SK-N-MC (cell line): ENCODE measurements at regions not wholly inside any gene's neighbourhood (a gene's known extent, or its start where the extent isn't known, plus 50 kb on each side); places are given as distances from the start of the nearest gene placed in this dataset.

Source experiments
- DNase-seq: peaks from one replicate; pipeline ENCODE4 v3.0.0-alpha.2; 2011; ENCODE audit warnings: low read depth, low spot score
- H3K27ac ChIP-seq: fragments of 200-600 bp; sonication (generic); 2 replicates; pipeline ENCODE4 v1.5.1; 2016; ENCODE audit warnings: mixed run types
- H3K36me3 ChIP-seq: fragments of 200-600 bp; sonication (generic); 2 replicates; pipeline ENCODE4 v1.6.1; 2017; ENCODE audit warnings: antibody characterized with exemption, low read length, mixed read lengths; ENCODE audit not compliant: insufficient read depth
- H3K4me3 ChIP-seq: fragments of 200-600 bp; sonication (generic); 2 replicates; pipeline ENCODE4 v1.5.1; 2016
- H3K9ac ChIP-seq: fragments of 200-600 bp; sonication (generic); 2 replicates; pipeline ENCODE4 v1.8.0; 2017; ENCODE audit warnings: mixed run types, mixed read lengths; ENCODE audit not compliant: insufficient read length
- H3K9me3 ChIP-seq: fragments of 200-600 bp; sonication (generic); 2 replicates; pipeline ENCODE4 v1.6.1; 2017; ENCODE audit warnings: low read depth, mild to moderate bottlenecking, antibody characterized with exemption, low read length, moderate library complexity, mixed read lengths
- EZH2 ChIP-seq: fragments of 200-600 bp; sonication (generic); IDR thresholded peaks from one replicate; pipeline ENCODE4 v1.6.1; 2017; ENCODE audit warnings: antibody characterized with exemption
- FOXP2 ChIP-seq: optimal IDR thresholded peaks from 2 replicates; pipeline ENCODE3; 2011; ENCODE audit warnings: mild to moderate bottlenecking, moderate library complexity; ENCODE audit not compliant: insufficient read depth; ENCODE audit errors: extremely low read length, control extremely low read depth
- POLR2AphosphoS5 ChIP-seq: IDR thresholded peaks from 2 replicates; pipeline ENCODE4 v1.6.1; 2012; ENCODE audit warnings: mild to moderate bottlenecking, low read depth, low read length, borderline replicate concordance

- TF ChIP-seq EZH2 (no peak), POLR2AphosphoS5 (no peak), FOXP2 (no peak)
- no peak overlapping the region for H3K27ac ChIP-seq
- H3K9me3 ChIP-seq: no peaks in the 10 kb centered on the region
- H3K9ac ChIP-seq: no peak overlapping the region
- no peak for DNase-seq
- H3K36me3 ChIP-seq: no peaks in the 10 kb centered on the region
- H3K4me3 ChIP-seq: no peak overlapping the region
Observed at GRCh38 chr15:62913246-62913645, 129.3 kb upstream of the TPM1 start.

GRCh38 chr15:62914461-62915079 lies 128.0 kb upstream of the TPM1 start:
- no peak overlapping the region for H3K9ac ChIP-seq
- H3K27ac ChIP-seq: no peak overlapping the region
- DNase-seq: no peak
- H3K4me3 ChIP-seq: no peak overlapping the region
- no peak for TF ChIP-seq FOXP2
- no peak for TF ChIP-seq EZH2
- H3K9me3 ChIP-seq: no peaks in the 10 kb centered on the region
- no peaks in the 10 kb centered on the region for H3K36me3 ChIP-seq

- TF ChIP-seq FOXP2: no peak
- no peak for TF ChIP-seq POLR2AphosphoS5
- no peak for TF ChIP-seq EZH2
- Histone ChIP-seq H3K4me3 (no peak overlapping the region), H3K36me3 (no peaks in the 10 kb centered on the region), H3K27ac (no peak overlapping the region), H3K9me3 (no peaks in the 10 kb centered on the region), H3K9ac (no peak overlapping the region)
- no peak for DNase-seq
Observed at GRCh38 chr15:62920682-62921502, 121.7 kb upstream of the TPM1 start.

- TF ChIP-seq FOXP2: no peak
- TF ChIP-seq POLR2AphosphoS5: no peak
- TF ChIP-seq EZH2: no peak
- Histone ChIP-seq H3K4me3 (no peak overlapping the region), H3K36me3 (no peaks in the 10 kb centered on the region), H3K27ac (no peak overlapping the region), H3K9me3 (no peaks in the 10 kb centered on the region), H3K9ac (no peak overlapping the region)
- DNase-seq: no peak
Observed at GRCh38 chr15:62922514-62922913, 120.0 kb upstream of the TPM1 start.

GRCh38 chr15:62925875-62926274 lies 116.7 kb upstream of the TPM1 start:
- Histone ChIP-seq H3K36me3 (no peaks in the 10 kb centered on the region), H3K9me3 (no peaks in the 10 kb centered on the region), H3K9ac (no peak overlapping the region), H3K27ac (no peak overlapping the region), H3K4me3 (no peak overlapping the region)
- TF ChIP-seq FOXP2 (no peak), POLR2AphosphoS5 (no peak), EZH2 (no peak)
- DNase-seq: no peak

GRCh38 chr15:62927196-62927595 lies 115.4 kb upstream of the TPM1 start:
- Histone ChIP-seq H3K9me3 (no peaks in the 10 kb centered on the region), H3K36me3 (no peaks in the 10 kb centered on the region), H3K9ac (no peak overlapping the region), H3K4me3 (no peak overlapping the region), H3K27ac (no peak overlapping the region)
- no peak for DNase-seq
- TF ChIP-seq POLR2AphosphoS5 (no peak), EZH2 (no peak), FOXP2 (no peak)

- Histone ChIP-seq H3K9ac (no peak overlapping the region), H3K27ac (no peak overlapping the region), H3K4me3 (no peak overlapping the region), H3K9me3 (no peaks in the 10 kb centered on the region), H3K36me3 (no peaks in the 10 kb centered on the region)
- TF ChIP-seq POLR2AphosphoS5: no peak
- TF ChIP-seq FOXP2: no peak
- no peak for DNase-seq
Observed at GRCh38 chr15:62927836-62928235, 114.7 kb upstream of the TPM1 start.

- no peak overlapping the region for H3K27ac ChIP-seq
- TF ChIP-seq FOXP2 (no peak), POLR2AphosphoS5 (no peak), EZH2 (no peak)
- no peak overlapping the region for H3K9ac ChIP-seq
- no peaks in the 10 kb centered on the region for H3K36me3 ChIP-seq
- no peak for DNase-seq
- no peaks in the 10 kb centered on the region for H3K9me3 ChIP-seq
- H3K4me3 ChIP-seq: no peak overlapping the region
Observed at GRCh38 chr15:62928242-62928999, 114.1 kb upstream of the TPM1 start.

- TF ChIP-seq EZH2: no peak
- no peak for TF ChIP-seq FOXP2
- TF ChIP-seq POLR2AphosphoS5: no peak
- Histone ChIP-seq H3K27ac (no peak overlapping the region), H3K36me3 (no peaks in the 10 kb centered on the region), H3K9ac (no peak overlapping the region), H3K9me3 (no peaks in the 10 kb centered on the region), H3K4me3 (no peak overlapping the region)
- no peak for DNase-seq
Observed at GRCh38 chr15:62929000-62929357, 113.6 kb upstream of the TPM1 start.
